ENCODE measurements at regions not wholly inside any gene's neighbourhood (a gene's known extent, or its start where the extent isn't known, plus 50 kb on each side); places are given as distances from the start of the nearest gene placed in this dataset.

- CTCF ChIA-PET = no interaction called here
- H3K36me3 ChIP-seq (ENCODE audit: control insufficient read depth in 2 of 2, extremely low read depth in 1 of 2, insufficient read depth in 2 of 2, low read length in 2 of 2) = no peaks in the 10 kb centered on the region
- H3K79me2 ChIP-seq (ENCODE audit: control insufficient read depth, insufficient read depth, low read length) = no peaks in the 10 kb centered on the region
- H3K27me3 ChIP-seq (ENCODE audit: control insufficient read depth in 2 of 2, insufficient read depth in 2 of 2, low read length in 2 of 2) = no peaks in the 10 kb centered on the region
- no peaks in the 10 kb centered on the region for H4K20me1 ChIP-seq (replicated peaks; ENCODE audit: control insufficient read depth, extremely low read depth, insufficient read depth, low read length)
- intact Hi-C loops (cut with micrococcal nuclease) (no loop called here), dilution Hi-C loops (cut with MboI; ENCODE audit: extremely low pct_ligation_motif_present, low sequenced_read_pairs) (no loop called here)
- FAIRE-seq = no peak
- H3K9me3 ChIP-seq (replicated peaks; ENCODE audit: control insufficient read depth, insufficient read depth, low read length) = no peaks in the 10 kb centered on the region
- H3K9me1 ChIP-seq (replicated peaks; ENCODE audit: control insufficient read depth, extremely low read depth, insufficient read depth, low read length) = no peaks in the 10 kb centered on the region
- no peak overlapping the region for H3K4me2 ChIP-seq (ENCODE audit: insufficient read depth, low read length)
- no peak overlapping the region for H2AFZ ChIP-seq (ENCODE audit: low read depth, low read length)
- no peak overlapping the region for H3K9ac ChIP-seq (replicated peaks; ENCODE audit: extremely low read depth, insufficient read depth, low read length)
- DNase-seq (ENCODE audit: low read depth, low spot score) = no peak
- TF ChIP-seq POLR2AphosphoS5 (IDR thresholded peaks at IDR 0.05; ENCODE audit: insufficient read depth, low read depth, low read length) = no peak
- TF ChIP-seq EZH2 (IDR thresholded peaks at IDR 0.05; ENCODE audit: borderline replicate concordance, low read depth, low read length, severe bottlenecking) = no peak
- no peak for TF ChIP-seq POLR2A (IDR thresholded peaks at IDR 0.05; ENCODE audit: low read depth, low read length)
- no peak for TF ChIP-seq JUN (IDR thresholded peaks at IDR 0.05; ENCODE audit: borderline replicate concordance, insufficient read depth, insufficient read length, low read depth)
- TF ChIP-seq MAX (IDR thresholded peaks at IDR 0.05; ENCODE audit: insufficient read depth, insufficient read length) = no peak
- TF ChIP-seq FOS (IDR thresholded peaks at IDR 0.05; ENCODE audit: borderline replicate concordance, insufficient read depth, low read length) = no peak
- TF ChIP-seq MYC (IDR thresholded peaks at IDR 0.05; ENCODE audit: low read depth, low read length) = no peak
- no peak for TF ChIP-seq CTCF (IDR thresholded peaks at IDR 0.05; ENCODE audit: extremely low read depth in 1 of 2, insufficient read depth in 1 of 2, low read depth in 1 of 2, low read length in 2 of 2)
- no peak for TF ChIP-seq GATA2 (IDR thresholded peaks at IDR 0.05; ENCODE audit: insufficient read depth, insufficient read length, low read depth, low read length)
- POLR2A ChIA-PET = no interaction called here
- no peaks in the 10 kb centered on the region for H3K4me1 ChIP-seq (ENCODE audit: control insufficient read depth, extremely low read depth, insufficient read depth, low read length)
- no TSS peak for BruUV-seq (replicated peaks)
- no peak overlapping the region for H3K4me3 ChIP-seq (replicated peaks in 1 of 3; ENCODE audit: insufficient read depth in 1 of 3, low read depth in 1 of 3, low read length in 3 of 3)
- no peak overlapping the region for H3K27ac ChIP-seq (ENCODE audit: insufficient read depth, low read depth, low read length)
Measured at GRCh38 chr10:58930500-58930899, 245.9 kb upstream of the PHYHIPL start.

Measured in endothelial cell of umbilical vein (primary cell).